RCC 7860 (cell line): ENCODE measurements at regions not wholly inside any gene's neighbourhood (a gene's known extent, or its start where the extent isn't known, plus 50 kb on each side); places are given as distances from the start of the nearest gene placed in this dataset.

ENCODE experiments used
- DNase-seq: peaks from one replicate; pipeline ENCODE4 v3.0.0-alpha.2; 2015; ENCODE audit warnings: low spot score
- FAIRE-seq: peaks from 2 replicates; lab custom pipeline; 2012; peaks lifted over from hg19 to GRCh38; lab: Jason Lieb, UNC

DNA sequence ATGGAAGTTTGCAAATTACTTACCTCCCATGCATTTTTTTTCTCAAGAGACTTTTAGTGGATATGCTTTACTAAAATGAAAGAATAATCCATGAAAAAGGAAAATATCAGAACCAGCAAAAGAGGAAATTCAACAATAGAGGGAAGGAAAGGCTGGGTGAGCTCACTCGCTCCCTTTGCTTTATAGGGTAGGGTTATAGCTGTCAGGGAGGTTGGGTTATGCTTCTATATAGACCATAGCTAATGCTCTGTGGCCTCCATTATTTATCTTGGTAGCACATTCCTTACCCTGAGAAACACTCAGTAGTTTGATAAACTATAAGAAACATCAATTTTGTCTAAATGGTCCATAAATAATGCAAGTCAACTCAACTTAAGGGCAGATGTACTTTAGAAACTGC lies 215.9 kb upstream of the FAR2 start:
- no peak for DNase-seq
- no peak for FAIRE-seq

DNA sequence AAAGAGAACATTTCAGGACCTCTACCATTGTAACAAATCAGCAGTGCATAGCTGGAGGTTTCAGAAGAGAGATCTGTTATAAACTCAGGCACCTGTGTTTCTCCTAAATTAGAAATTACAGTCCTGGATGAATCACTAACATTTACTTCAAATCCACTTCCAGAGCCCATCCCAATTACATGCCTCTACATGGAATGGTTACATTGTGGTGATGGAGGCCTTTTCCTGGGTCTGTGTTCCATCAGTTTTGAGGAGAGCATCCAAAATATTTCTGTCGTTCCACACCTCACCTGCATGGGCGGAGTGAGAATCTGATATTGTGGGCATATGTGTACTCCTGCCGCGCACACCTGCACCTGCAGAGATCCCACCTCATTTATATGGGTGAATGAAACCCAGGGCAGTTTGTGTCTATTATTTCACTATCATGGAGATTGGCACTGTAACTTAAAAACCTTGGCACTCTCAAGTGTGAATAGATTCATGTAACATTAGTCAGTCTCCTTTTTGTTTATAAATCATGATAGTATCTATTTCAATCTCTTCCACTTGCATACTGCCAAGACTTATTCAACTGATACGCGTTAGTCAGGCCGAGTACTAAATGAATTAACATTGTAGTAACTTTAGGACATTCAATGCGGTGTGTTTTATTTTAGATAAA lies 215.1 kb upstream of the FAR2 start:
- no peak for DNase-seq
- FAIRE-seq: no peak

DNA sequence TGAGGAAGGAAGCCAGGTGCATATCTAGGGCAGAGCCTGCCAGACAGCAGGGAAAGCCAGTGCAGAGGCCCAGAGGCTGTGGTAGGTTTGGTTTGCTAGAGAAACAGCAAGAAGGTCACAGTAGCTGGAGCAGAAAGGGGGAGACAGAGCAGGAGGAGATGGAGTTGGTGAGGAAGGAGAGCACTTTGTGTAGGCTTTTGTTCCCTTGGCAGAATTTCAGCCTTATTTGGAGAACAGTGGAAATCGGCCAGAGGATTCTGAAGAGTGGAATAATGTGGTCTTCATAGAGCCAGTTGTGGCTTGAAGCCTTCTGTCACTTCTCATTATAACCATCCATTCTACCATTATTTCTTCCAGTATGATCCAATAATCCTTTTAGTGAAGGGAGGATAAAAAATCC lies 212.9 kb upstream of the FAR2 start:
- DNase-seq (no peak), FAIRE-seq (no peak)

DNA sequence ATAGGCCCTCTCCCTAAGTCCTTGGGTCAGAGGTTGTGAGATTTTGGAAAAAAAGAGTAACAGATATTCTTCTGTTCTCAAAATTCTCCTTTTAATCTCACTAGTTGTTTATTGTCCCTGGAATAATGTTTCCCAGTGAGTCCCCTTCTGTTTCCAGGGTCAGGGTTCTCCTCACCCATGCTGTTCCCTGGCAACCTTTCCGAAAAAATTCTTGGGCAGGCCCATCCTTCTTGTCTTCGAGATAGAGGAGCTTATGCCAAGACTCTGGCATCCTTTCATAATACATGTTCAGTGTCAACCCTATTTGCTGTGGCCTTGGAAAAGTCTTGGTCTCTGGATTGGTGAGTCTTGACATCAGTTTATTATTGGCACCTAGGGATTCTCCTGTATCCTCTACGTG lies 212.4 kb upstream of the FAR2 start:
- DNase-seq: no peak
- FAIRE-seq: no peak

DNA sequence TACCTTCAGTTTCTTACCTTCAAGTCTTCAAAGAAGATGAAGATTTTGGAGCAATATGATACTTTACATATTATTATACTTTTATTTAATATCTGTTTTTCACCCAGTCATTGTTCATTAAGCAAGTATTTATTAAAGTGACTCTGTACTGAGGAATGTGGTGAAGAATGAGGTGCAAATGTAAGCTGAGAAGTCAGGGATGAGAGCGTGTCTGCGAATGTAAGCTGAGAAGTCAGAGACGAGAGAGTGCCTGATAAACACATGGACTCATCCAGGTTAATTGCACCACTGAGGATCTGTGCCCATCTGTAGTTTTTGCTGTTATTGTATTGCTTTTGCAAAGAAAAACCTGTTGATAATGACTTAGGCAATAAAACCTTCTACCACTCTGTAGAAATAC lies 211.9 kb upstream of the FAR2 start:
- no peak for FAIRE-seq
- no peak for DNase-seq

DNA sequence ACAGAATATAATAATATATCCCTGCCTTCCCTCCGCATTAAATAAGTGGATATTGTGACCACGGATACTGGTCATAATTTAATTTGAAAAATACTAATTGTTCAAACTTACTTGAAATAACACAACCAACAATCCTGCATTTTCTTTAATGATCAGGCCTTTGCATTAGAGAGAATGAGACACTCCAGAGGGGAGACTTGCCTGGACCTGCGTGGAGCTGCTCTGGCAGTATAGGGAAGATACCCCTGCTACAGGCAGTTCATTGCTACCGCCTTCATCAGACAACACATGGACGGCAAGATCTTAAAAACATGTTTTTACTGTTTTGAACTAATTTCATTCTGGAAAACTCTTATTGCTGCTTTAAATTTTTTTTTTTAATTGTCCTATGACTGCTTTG lies 211.0 kb upstream of the FAR2 start:
- no peak for DNase-seq
- no peak for FAIRE-seq

DNA sequence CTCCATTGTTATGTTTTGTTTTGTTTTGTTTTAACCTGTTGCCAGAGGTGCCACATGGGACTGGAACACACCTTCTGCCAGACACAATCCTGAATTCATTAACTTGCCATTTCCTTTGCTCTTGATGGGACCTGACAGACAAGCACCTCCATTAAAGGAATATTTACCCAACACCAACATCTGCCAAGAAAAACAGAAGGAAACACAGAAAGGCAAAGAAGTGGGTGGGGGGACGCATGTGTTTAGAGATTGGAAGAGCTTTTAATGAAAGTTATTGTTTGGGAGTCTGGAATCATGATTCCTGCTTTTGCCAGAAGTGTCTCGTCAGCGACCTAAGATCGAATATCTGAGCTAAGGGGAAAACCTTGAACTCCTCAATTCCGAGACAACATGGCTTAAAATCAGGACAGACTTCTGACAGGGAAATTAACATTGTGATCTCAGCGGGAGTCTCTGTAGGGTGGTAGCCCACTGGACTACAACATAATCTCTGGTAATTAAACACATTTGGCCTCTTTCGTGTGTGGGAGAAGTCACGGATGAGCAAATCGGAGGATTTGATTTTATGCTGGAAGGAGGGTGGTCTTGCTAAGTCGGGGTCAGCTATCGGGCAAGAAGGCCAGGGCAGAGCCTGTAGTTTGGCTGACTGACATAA lies 210.4 kb upstream of the FAR2 start:
- no peak for DNase-seq
- FAIRE-seq: no peak

DNA sequence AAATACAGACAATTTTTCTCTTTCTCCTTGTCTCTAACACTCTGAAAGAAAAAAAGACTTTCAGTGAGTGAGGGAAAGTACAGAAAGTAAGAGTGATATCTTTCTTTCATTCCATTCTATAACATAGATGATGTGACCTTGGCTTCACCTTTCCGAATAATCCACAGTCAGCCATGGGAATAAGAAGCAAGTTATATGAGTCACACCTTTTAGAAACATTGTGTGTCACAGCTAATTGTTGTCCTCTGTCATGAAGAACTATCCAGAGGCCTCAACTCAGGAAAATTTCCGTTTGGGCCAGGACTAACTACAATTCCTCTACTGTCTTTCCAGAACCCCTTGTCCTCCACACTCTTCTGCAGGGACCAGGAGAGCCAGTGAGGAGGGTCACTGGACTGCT lies 209.7 kb upstream of the FAR2 start:
- DNase-seq: no peak
- no peak for FAIRE-seq

DNA sequence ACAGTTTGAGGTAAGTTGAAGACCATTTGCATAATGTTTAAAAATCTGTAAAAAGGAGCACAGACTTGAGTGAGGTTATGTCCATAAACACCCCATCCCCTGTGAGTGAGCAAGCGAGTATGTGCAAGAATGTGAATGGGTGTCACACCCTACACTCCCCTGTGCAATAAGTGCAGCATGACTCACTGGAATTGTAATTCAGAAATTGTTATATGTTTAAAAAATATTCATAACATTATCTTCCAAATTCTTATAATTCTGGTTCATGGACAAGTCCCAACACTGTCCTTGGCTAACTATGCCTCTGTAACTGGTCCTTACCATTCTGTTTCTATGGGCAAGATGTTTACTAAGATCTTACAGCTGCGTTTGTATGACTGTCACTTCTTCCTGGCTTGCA lies 207.8 kb upstream of the FAR2 start:
- FAIRE-seq (no peak), DNase-seq (no peak)

DNA sequence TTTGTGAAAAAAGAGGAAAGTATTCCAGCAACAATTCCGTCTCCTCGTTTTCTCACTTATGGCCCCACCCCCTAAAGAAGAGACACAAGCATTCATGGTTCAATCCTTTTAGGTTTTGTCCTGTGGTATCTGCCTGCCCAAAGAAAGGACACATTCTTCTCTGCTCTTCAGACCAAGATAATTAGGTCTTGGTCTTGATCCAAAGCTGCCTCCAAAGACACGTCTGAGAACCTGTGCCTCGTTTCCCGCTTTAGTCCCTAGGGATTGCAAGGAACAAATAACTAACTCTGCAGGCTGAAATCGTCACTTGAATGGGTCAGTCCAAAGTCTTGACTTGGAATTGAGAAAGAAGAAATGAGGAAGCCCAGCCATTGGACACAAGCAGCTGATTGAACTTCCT lies 202.7 kb upstream of the FAR2 start:
- no peak for DNase-seq
- FAIRE-seq: no peak

DNA sequence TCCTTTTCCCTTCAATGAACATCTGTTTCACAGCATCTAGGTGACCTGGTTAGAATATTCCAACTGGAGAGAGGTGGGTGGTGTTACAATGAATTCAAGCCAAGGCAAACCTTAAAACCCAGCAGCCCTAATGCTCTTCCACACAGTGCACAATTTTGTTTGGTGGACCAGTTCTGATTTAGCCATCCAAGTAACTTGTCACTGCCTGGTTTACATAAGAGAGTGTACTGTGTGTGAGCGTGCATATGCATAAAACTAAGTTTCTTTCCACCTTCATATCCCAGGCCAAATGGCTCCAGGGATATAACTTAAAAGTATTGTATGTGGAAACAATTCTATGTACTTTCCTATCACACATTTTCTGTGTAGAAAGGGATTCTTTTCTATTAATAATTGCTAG lies 200.4 kb upstream of the FAR2 start:
- DNase-seq (no peak), FAIRE-seq (no peak)

DNA sequence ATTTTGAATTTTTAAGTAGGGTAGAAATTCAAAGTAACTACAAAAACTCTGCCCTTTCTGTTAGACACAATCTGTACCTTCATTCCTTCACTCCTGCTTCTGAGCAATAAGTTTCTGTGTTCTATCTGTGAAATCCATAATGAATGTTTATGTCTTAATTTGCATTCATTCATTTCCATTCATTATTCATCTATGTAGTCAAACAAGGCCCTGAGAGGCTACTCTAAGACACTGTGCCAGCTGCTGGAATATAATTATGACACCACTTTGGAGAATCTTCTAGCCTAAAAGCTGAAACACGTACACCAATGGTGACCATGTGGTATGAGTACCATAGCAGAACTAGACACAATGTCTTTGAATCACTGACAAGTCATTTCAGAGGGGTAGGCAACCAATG lies 199.9 kb upstream of the FAR2 start:
- FAIRE-seq: no peak
- no peak for DNase-seq

DNA sequence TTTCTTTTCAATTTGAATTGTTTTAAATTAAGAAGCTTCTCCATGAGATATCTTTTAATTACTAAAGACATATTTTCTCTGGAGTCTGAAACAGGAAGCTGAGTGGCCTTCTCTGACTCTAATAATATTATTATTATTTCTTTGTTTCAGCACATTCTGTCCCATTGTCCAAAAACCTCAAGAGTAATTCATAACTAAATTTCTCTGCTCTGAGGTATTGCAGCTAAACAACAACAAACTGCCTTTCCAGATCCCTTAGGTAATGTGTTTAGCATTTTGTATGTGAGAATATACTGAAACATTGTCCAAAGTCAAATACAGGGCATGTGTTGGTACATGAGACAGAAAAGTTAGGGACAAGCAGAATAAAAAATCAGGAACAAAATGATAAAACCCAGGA lies 199.0 kb upstream of the FAR2 start:
- FAIRE-seq (no peak), DNase-seq (no peak)

DNA sequence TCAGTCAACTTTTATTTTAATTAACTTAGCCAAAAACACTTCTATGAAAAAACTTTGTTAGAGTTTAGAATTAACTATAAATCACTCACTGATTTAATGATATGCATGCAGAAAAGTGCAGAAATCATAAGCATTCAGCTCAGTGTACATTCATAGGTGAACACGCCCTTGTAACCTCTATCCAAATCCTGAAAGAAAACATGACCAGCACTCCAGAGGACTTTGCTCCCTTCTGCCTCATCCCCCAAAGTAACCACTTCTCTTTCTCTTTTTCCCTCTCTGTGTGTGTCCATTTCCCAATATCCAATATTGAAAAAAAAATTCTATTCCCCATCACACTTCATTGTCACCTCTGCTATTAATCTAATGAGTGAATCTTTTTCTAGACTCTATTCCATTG lies 197.1 kb upstream of the FAR2 start:
- no peak for DNase-seq
- FAIRE-seq: no peak

DNA sequence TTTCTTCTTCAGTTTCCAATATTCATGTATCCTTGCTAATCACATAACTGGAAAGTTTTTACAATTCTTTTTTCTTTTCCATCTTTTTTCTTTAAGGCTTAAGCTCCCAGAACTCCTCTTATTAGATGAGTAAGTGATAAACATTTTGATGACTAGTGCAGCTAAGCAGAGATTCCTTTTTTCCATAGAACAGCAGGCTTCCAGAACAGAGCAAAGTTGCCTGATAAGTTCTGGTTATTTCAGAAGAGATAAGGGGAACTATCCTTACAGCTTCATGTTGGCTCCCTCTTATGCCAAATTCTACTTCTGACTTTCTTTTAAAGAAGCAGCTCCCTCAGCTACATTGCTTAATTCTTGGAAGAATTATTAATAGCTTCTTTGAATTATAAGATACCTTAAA lies 194.7 kb upstream of the FAR2 start:
- DNase-seq: no peak
- FAIRE-seq: no peak

DNA sequence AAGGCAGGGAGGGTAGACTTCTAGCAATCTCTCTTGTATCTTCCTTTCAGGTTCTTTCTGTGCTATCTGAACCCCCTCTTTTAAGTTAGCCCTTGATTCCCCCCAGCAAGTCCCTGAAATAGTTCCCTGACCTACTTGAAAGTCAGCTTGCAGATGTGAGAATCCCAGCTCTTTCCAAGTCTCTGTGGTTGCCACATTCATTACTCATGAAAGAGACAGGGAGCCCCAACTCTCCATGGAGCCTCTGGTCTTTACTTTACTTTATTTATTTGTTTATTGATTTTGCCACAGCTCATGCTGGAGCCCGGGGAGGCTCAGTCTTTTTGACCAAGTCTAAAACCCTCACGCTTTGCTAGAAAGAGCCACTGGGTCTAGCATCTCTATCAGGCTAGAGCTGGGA lies 193.6 kb upstream of the FAR2 start:
- FAIRE-seq: no peak

DNA sequence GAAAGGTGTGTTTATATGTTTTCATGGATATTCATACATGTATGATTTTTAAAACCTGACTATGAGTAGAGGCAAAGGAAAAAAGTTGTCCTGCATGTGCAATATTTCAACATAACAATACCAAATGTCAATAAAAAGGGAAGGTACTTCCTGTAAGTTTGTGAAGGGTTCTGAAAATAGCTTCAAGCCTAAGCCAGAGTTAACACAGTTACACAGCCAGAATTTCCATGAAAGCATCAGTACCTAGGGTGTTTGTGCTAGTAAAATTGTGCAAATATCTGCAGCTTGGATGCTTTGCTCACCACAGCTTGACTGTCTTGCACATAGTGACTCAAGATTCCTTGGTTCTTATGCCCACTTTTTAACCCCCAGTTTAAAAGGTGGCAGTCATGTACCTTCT lies 193.1 kb upstream of the FAR2 start:
- no peak for DNase-seq
- no peak for FAIRE-seq

More for the DNA sequence above, 193.6 kb upstream of the FAR2 start:
- no peak for DNase-seq

DNA sequence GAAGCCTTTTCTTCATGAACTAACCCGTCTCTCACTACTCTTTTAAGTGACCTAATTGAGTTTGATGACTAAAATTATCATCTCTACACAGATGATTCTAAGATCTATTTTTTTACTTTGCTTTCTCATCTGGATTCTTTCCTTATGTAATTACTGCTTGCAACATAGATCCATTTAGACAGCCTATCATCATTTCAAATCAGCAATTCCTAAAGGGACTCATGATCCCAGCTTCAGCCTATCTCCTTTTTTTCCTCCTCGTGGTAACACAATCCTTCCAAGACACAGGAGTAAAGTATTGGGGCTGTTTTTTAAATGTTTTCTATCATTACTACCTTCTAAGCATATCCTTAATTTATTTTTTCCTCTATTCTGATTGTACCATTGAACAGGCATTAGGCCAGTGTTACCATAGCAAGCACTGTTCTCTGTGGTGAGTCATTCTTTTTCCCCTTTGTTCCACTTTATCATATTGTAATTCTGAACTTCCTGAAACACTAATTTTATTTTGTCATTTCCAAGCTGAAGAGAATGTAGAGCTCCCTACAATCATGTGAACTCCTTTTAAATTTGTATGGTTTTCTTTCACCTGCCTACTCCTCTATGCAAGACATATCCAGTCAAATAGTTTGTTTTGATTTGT lies 190.4 kb upstream of the FAR2 start:
- FAIRE-seq (no peak), DNase-seq (no peak)

DNA sequence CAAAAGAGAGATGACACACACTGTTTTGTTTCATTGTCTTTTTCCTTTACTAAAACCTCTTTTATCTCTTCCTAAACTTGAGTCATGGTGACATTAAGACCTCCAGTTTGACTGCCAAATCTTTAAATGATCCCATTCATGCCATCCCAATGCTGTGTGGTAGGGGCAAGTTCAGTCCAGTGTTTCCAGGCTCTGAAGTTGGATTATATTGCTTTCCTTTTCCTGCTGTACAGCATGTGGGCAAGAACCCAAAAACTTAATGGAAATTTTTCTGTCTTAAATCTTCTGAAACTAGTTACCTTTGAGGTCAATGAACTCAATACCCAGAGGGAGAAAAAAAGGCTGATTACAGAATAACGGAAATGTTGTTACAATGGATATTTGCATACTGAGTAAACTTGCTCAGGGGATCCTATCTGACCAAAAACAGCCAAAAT lies 187.1 kb upstream of the FAR2 start:
- no peak for FAIRE-seq
- no peak for DNase-seq

DNA sequence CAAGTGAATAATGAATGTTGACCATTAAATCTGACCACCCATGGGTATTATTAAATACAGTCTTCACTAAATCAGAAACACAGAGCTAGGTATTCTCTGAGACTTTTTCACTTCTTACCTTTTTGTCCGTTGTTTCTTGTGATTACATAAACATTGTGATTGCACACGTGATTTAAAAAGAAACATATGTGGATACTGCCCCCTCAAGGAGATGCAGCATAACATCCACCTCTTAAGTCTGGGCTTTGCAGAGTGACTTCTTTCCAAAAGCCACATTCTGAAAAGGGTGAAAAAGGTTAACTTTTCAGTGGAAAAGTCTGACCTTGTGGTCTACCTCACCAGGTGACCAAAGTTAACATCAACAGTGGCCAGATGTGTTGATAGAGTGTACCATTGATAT lies 185.5 kb upstream of the FAR2 start:
- DNase-seq (no peak), FAIRE-seq (no peak)

DNA sequence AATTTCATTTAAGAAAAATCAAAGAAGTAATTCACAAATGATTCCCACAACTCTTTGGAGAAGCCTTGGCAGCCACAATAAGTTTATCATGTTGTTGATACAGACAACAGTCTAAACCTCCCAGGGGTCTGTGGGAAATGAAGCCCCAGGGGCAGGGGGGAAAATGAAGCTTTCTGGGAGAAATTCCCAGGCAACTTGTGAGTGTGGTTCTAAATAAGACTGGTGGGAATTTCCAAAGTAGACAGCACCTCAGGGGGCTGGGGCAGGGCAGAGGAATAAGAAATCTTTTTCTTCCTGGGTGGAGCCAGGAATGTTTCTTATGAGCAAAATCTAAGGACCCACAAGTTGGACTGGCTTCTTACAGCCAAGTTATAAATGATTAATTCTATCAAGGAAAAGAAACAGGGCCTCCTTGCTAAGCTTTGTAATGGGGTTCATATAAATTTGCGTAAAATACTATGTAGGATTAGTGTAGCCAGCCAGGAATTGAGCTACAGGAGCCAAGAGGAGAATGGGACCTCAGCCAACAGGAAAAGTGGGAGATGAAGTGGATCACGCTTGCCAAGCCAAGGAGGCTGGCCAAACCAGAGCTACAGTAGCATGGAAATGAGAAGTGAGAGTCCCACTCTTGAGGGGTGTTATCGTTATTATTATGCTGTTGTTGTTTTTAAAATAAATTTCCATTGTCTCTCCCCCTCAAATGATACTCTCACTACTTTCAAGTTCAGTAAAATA lies 182.9 kb upstream of the FAR2 start:
- DNase-seq (no peak), FAIRE-seq (no peak)

DNA sequence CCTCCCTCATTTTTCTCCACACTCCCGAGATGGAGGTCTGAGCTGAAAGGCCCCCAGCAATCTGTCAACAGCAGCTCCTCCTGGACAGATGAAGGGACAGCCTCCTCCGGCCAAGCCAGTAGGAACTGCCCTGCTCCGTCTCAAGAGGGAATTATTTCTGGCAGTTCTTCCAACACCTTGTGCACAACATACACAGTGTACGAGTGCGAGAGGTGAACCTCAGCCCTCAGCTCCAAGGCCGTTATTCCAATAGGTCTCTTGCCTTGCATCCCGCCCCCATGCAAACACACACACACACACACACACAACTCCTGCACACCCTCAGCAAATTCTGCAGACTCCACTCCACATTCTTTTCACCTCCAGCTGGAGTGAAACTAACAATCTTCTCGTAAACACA lies 181.7 kb upstream of the FAR2 start:
- DNase-seq (no peak), FAIRE-seq (no peak)
